ENCODE measurements at regions not wholly inside any gene's neighbourhood (a gene's known extent, or its start where the extent isn't known, plus 50 kb on each side); places are given as distances from the start of the nearest gene placed in this dataset.

GRCh38 chr13:26967119-26968038 lies 204.2 kb downstream of the USP12 start:
- no peak for TF ChIP-seq CTCF (IDR thresholded peaks at IDR 0.05)
- TF ChIP-seq POLR2A (IDR thresholded peaks at IDR 0.05) = no peak

Data from Peyer's patch (tissue), 4 donors.